BJ (cell line): ENCODE measurements at regions not wholly inside any gene's neighbourhood (a gene's known extent, or its start where the extent isn't known, plus 50 kb on each side); places are given as distances from the start of the nearest gene placed in this dataset.

Experiments
- CTCF ChIA-PET: fragments of 350-600 bp; formaldehyde crosslinking; extraction: SDS; loops from one replicate; lab custom pipeline; 2021; ENCODE audit warnings: antibody characterized with exemption, inconsistent platforms; lab: Yijun Ruan, JAX
- POLR2A ChIA-PET: fragments of 300-600 bp; sonication (Branson Sonifier 250); formaldehyde crosslinking; extraction: SDS; loops from one replicate; lab custom pipeline; 2021; ENCODE audit warnings: antibody characterized with exemption; lab: Charles Lee
- DNase-seq: peaks from one replicate; pipeline ENCODE4 v3.0.0-alpha.2; 2011; ENCODE audit warnings: low read depth
- H3K27me3 ChIP-seq: 2 replicates; pipeline ENCODE4 v1.6.0; 2011; ENCODE audit warnings: low read length; ENCODE audit not compliant: control insufficient read depth, insufficient read depth
- H3K36me3 ChIP-seq: 2 replicates; pipeline ENCODE4 v1.5.1; 2011; ENCODE audit warnings: low read length; ENCODE audit not compliant: control insufficient read depth, insufficient read depth
- H3K4me3 ChIP-seq: 2 replicates; pipeline ENCODE4 v1.5.1; 2011; ENCODE audit warnings: low read depth, mild to moderate bottlenecking, control low read depth, low read length
- CTCF ChIP-seq: IDR thresholded peaks from 2 replicates; pipeline ENCODE4 v1.5.1; 2011; ENCODE audit warnings: low read depth, mild to moderate bottlenecking, control low read depth, inconsistent platforms, low read length, moderate library complexity; ENCODE audit not compliant: insufficient read depth

- DNase-seq: no peak
- H3K4me3 ChIP-seq: no peak overlapping the region
- ChIA-PET POLR2A (no interaction called here), CTCF (no interaction called here)
- TF ChIP-seq CTCF: no peak
- no peaks in the 10 kb centered on the region for H3K36me3 ChIP-seq
- H3K27me3 ChIP-seq: no peaks in the 10 kb centered on the region
Measured at GRCh38 chr10:60564475-60564874, 174.8 kb upstream of the ANK3 start.

GRCh38 chr10:60560451-60560850 lies 170.8 kb upstream of the ANK3 start:
- TF ChIP-seq CTCF: no peak

GRCh38 chr10:60555700-60556099 lies 166.0 kb upstream of the ANK3 start:
- Histone ChIP-seq H3K27me3 (no peaks in the 10 kb centered on the region), H3K4me3 (no peak overlapping the region), H3K36me3 (no peaks in the 10 kb centered on the region)
- ChIA-PET CTCF (interaction anchor here (0.5 to 0.9 kb wide), 2 partner anchors 7 to 92 kb away, joined by 3 read pairs; no protein-coding TSS in a partner anchor), POLR2A (no interaction called here)
- no peak for TF ChIP-seq CTCF
- no peak for DNase-seq

More at GRCh38 chr10:60560451-60560850, 170.8 kb upstream of the ANK3 start:
- ChIA-PET POLR2A (no interaction called here), CTCF (no interaction called here)
- no peak for DNase-seq
- Histone ChIP-seq H3K4me3 (no peak overlapping the region), H3K36me3 (no peaks in the 10 kb centered on the region), H3K27me3 (no peaks in the 10 kb centered on the region)

GRCh38 chr10:60549686-60550085 lies 160.0 kb upstream of the ANK3 start:
- ChIA-PET CTCF (no interaction called here), POLR2A (no interaction called here)
- Histone ChIP-seq H3K36me3 (no peaks in the 10 kb centered on the region), H3K27me3 (no peaks in the 10 kb centered on the region), H3K4me3 (no peak overlapping the region)
- no peak for DNase-seq
- peak; percentile 8; the same call in 1 of the 2 replicates for TF ChIP-seq CTCF

GRCh38 chr10:60542657-60543056 lies 153.0 kb upstream of the ANK3 start:
- no peaks in the 10 kb centered on the region for H3K27me3 ChIP-seq
- H3K36me3 ChIP-seq: no peaks in the 10 kb centered on the region
- POLR2A ChIA-PET: no interaction called here
- CTCF ChIA-PET: no interaction called here
- TF ChIP-seq CTCF: no peak
- no peak overlapping the region for H3K4me3 ChIP-seq
- DNase-seq: no peak
